Astrocyte (in vitro differentiated cells and primary cell): ENCODE measurements at regions not wholly inside any gene's neighbourhood (a gene's known extent, or its start where the extent isn't known, plus 50 kb on each side); places are given as distances from the start of the nearest gene placed in this dataset.

Experiments used
- CTCF ChIP-seq: IDR thresholded peaks from 2 replicates; pipeline ENCODE4 v1.5.1; 2011; ENCODE audit warnings: low read depth, mild to moderate bottlenecking, inconsistent platforms, low read length, moderate library complexity; ENCODE audit not compliant: insufficient read depth
- EZH2 ChIP-seq: IDR thresholded peaks from 2 replicates; pipeline ENCODE4 v1.6.1; 2012; ENCODE audit warnings: mild to moderate bottlenecking, low read length, inconsistent platforms; ENCODE audit not compliant: insufficient read depth

GRCh38 chr3:194069421-194070219 lies 66.3 kb upstream of the HES1 start:
- TF ChIP-seq EZH2 = no peak
- TF ChIP-seq CTCF = no peak
